ENCODE measurements at regions not wholly inside any gene's neighbourhood (a gene's known extent, or its start where the extent isn't known, plus 50 kb on each side); places are given as distances from the start of the nearest gene placed in this dataset.
"Not testable (repeated sequence)": the region's sequence is repeated elsewhere in the genome, so short reads cannot be mapped to it uniquely, and the experiment has no call there.

GRCh38 chr11:3516934-3517567 lies 124.7 kb downstream of the ART5 start:
- not testable (repeated sequence) for H3K4me3 ChIP-seq; DNase-seq (ENCODE audit: low spot score); H3K27ac ChIP-seq

- DNase-seq (ENCODE audit: low spot score); H3K4me3 ChIP-seq; H3K27ac ChIP-seq: not testable (repeated sequence)
Observed at GRCh38 chr11:3516345-3516933, 125.4 kb downstream of the ART5 start.

GRCh38 chr11:3514635-3515424 lies 127.0 kb downstream of the ART5 start:
- DNase-seq (ENCODE audit: low spot score); H3K27ac ChIP-seq; H3K4me3 ChIP-seq: not testable (repeated sequence)

- not testable (repeated sequence) for DNase-seq (ENCODE audit: low spot score); H3K27ac ChIP-seq; H3K4me3 ChIP-seq
Observed at GRCh38 chr11:3513311-3513710, 128.5 kb downstream of the ART5 start.

GRCh38 chr11:3512751-3513150 lies 129.0 kb downstream of the ART5 start:
- not testable (repeated sequence) for H3K27ac ChIP-seq; DNase-seq (ENCODE audit: low spot score)
- H3K4me3 ChIP-seq: peak overlapping the region; percentile 10

- not testable (repeated sequence) for H3K27ac ChIP-seq; DNase-seq (ENCODE audit: low spot score)
- H3K4me3 ChIP-seq: peak overlapping the region; percentile 10
Observed at GRCh38 chr11:3512133-3512703, 129.6 kb downstream of the ART5 start.

GRCh38 chr11:3511416-3512132 lies 130.2 kb downstream of the ART5 start:
- DNase-seq (ENCODE audit: low spot score); H3K4me3 ChIP-seq; H3K27ac ChIP-seq: not testable (repeated sequence)

- H3K27ac ChIP-seq; DNase-seq (ENCODE audit: low spot score); H3K4me3 ChIP-seq: not testable (repeated sequence)
Observed at GRCh38 chr11:3509563-3509962, 130.6 kb upstream of the ZNF195 start.

- DNase-seq (ENCODE audit: low spot score); H3K27ac ChIP-seq; H3K4me3 ChIP-seq: not testable (repeated sequence)
Observed at GRCh38 chr11:3499198-3499597, 120.3 kb upstream of the ZNF195 start.

- DNase-seq (ENCODE audit: low spot score); H3K27ac ChIP-seq; H3K4me3 ChIP-seq: not testable (repeated sequence)
Observed at GRCh38 chr11:3498356-3498755, 119.4 kb upstream of the ZNF195 start.

GRCh38 chr11:3493152-3493551 lies 114.2 kb upstream of the ZNF195 start:
- not testable (repeated sequence) for H3K4me3 ChIP-seq; H3K27ac ChIP-seq; DNase-seq (ENCODE audit: low spot score)

GRCh38 chr11:3488003-3488402 lies 109.1 kb upstream of the ZNF195 start:
- DNase-seq (ENCODE audit: low spot score); H3K27ac ChIP-seq; H3K4me3 ChIP-seq: not testable (repeated sequence)

- not testable (repeated sequence) for DNase-seq (ENCODE audit: low spot score); H3K27ac ChIP-seq; H3K4me3 ChIP-seq
Observed at GRCh38 chr11:3485737-3486136, 106.8 kb upstream of the ZNF195 start.

GRCh38 chr11:3476937-3477885 lies 98.3 kb upstream of the ZNF195 start:
- H3K4me3 ChIP-seq; DNase-seq (ENCODE audit: low spot score); H3K27ac ChIP-seq: not testable (repeated sequence)
